HG03565 (cell line): ENCODE measurements at regions not wholly inside any gene's neighbourhood (a gene's known extent, or its start where the extent isn't known, plus 50 kb on each side); places are given as distances from the start of the nearest gene placed in this dataset.

ENCODE experiments used
- ATAC-seq: cut with Tn5 transposase; IDR thresholded peaks from one replicate; pipeline ENCODE4 v1.9.1; 2021; ENCODE audit warnings: mild to moderate bottlenecking, moderate library complexity; ENCODE audit not compliant: unreplicated experiment

- no peak for ATAC-seq
Measured at GRCh38 chr7:84256571-84256971, 62.0 kb upstream of the SEMA3A start.

- ATAC-seq: no peak
Measured at GRCh38 chr7:84251277-84251781, 56.7 kb upstream of the SEMA3A start.

DNA sequence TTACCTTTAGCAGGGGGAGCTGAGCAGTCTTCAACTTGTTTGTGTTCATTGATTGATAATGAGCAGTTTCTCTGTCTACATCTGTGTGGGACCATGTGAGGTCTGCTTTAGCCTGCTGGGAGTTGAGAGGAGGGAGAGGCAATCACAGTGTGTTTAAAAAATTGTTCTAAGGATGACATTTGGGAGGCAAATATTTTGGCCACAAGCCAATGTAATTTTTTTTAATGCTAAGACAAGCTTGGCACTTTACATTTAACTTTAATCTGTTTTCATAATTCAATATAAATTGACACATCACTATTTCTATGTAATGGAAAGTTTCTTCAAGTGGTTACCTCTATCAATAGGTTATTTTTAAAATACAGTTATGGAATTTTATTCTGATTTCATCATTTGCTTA is 55.9 kb upstream of the SEMA3A start:
- ATAC-seq: no peak

- ATAC-seq: no peak
Measured at GRCh38 chr7:84249656-84250055, 55.1 kb upstream of the SEMA3A start.

GRCh38 chr7:84248843-84249242 is 54.3 kb upstream of the SEMA3A start:
- no peak for ATAC-seq

- ATAC-seq: no peak
Measured at GRCh38 chr7:84248267-84248666, 53.7 kb upstream of the SEMA3A start.

GRCh38 chr7:84247591-84247990 is 53.0 kb upstream of the SEMA3A start:
- ATAC-seq: no peak

DNA sequence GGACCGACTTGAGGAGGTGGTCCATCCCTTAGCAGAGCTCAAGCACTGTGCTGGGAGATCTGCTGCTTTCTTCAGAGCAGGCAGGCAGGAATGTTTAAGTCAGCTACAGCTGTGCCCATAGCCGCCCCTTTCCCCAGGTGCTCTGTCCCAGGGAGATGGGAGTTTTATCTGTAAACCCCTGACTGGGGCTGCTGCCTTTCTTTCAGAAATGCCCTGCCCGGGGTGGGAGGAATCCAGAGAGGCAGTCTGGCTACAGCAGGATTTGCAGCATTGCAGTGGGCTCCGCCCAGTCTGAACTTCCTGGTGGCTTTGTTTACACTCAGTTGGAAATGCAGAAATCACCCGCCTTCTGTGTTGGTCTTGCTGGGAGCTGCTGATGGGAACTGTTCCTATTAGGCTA is 51.2 kb upstream of the SEMA3A start:
- no peak for ATAC-seq
